OCI-LY3 (cell line): ENCODE measurements at regions not wholly inside any gene's neighbourhood (a gene's known extent, or its start where the extent isn't known, plus 50 kb on each side); places are given as distances from the start of the nearest gene placed in this dataset.

ENCODE experiments used
- H2AFZ ChIP-seq: fragments of 200-600, 300-600 bp; shearing (Covaris generic); 2 replicates; pipeline ENCODE4 v1.6.0; 2014; ENCODE audit warnings: antibody characterized with exemption, low read depth, low read length
- H3K27ac ChIP-seq: fragments of 200-600, 300-600 bp; sonication (generic); 2 replicates; pipeline ENCODE4 v1.5.1; 2014; ENCODE audit warnings: mild to moderate bottlenecking, low read length, moderate library complexity, mixed read lengths
- H3K27me3 ChIP-seq: fragments of 200-600, 300-600 bp; sonication (generic); 2 replicates; pipeline ENCODE4 v1.6.1; 2014; ENCODE audit warnings: low read depth, low read length, mixed read lengths
- H3K36me3 ChIP-seq: fragments of 200-600, 300-600 bp; sonication (generic); replicated peaks from 2 replicates; pipeline ENCODE3; 2014; ENCODE audit warnings: low read depth, low read length, mixed read lengths
- H3K4me1 ChIP-seq: fragments of 300-600, 200-600 bp; sonication (generic); 2 replicates; pipeline ENCODE4 v1.6.1; 2014; ENCODE audit warnings: low read length, mixed read lengths
- H3K4me2 ChIP-seq: fragments of 200-600, 300-600 bp; sonication (generic); 2 replicates; pipeline ENCODE4 v1.6.1; 2014; ENCODE audit warnings: low read length, mixed read lengths
- H3K4me3 ChIP-seq: fragments of 300-600, 200-600 bp; sonication (generic); 2 replicates; pipeline ENCODE4 v1.5.1; 2014; ENCODE audit warnings: antibody characterized with exemption, mild to moderate bottlenecking, low read length, moderate library complexity
- H3K79me2 ChIP-seq: fragments of 300-600, 200-600 bp; shearing (Covaris generic); 2 replicates; pipeline ENCODE4 v1.6.1; 2014; ENCODE audit warnings: mild to moderate bottlenecking, low read length, mixed read lengths
- H3K9ac ChIP-seq: fragments of 300-600, 200-600 bp; shearing (Covaris generic); 2 replicates; pipeline ENCODE4 v1.6.0; 2014; ENCODE audit warnings: mild to moderate bottlenecking, low read length, moderate library complexity
- H3K9me3 ChIP-seq: fragments of 200-600, 300-600 bp; shearing (Covaris generic); 2 replicates; pipeline ENCODE4 v1.6.1; 2014; ENCODE audit warnings: low read length, mixed read lengths; ENCODE audit not compliant: insufficient read depth
- H4K20me1 ChIP-seq: fragments of 200-600, 300-600 bp; sonication (generic); 2 replicates; pipeline ENCODE4 v1.6.1; 2016; ENCODE audit warnings: low read length, mixed read lengths; ENCODE audit not compliant: insufficient read depth
- EZH2phosphoT487 ChIP-seq: fragments of 200-600 bp; shearing (Covaris generic); IDR thresholded peaks from 2 replicates; pipeline ENCODE4 v1.6.1; 2018; ENCODE audit warnings: antibody characterized with exemption, mixed run types, low read depth
- TF ChIP-seq, protein P1 (sequence below): fragments of 200-600, 300-600 bp; sonication (generic); IDR thresholded peaks from 2 replicates; pipeline ENCODE4 v1.5.1; 2014; ENCODE audit warnings: antibody characterized with exemption, low read length, low read depth

GRCh38 chr5:12384005-12384404, 479.8 kb upstream of the CTNND2 start:
- H3K4me2 ChIP-seq = no peak overlapping the region
- no peaks in the 10 kb centered on the region for H3K27me3 ChIP-seq
- no peaks in the 10 kb centered on the region for H3K79me2 ChIP-seq
- no peak overlapping the region for H3K27ac ChIP-seq
- H3K4me1 ChIP-seq = no peaks in the 10 kb centered on the region
- H4K20me1 ChIP-seq = no peaks in the 10 kb centered on the region
- no peak overlapping the region for H2AFZ ChIP-seq
- H3K9me3 ChIP-seq = no peaks in the 10 kb centered on the region
- no peaks in the 10 kb centered on the region for H3K36me3 ChIP-seq
- H3K4me3 ChIP-seq = no peak overlapping the region
- TF ChIP-seq, protein P1, sequence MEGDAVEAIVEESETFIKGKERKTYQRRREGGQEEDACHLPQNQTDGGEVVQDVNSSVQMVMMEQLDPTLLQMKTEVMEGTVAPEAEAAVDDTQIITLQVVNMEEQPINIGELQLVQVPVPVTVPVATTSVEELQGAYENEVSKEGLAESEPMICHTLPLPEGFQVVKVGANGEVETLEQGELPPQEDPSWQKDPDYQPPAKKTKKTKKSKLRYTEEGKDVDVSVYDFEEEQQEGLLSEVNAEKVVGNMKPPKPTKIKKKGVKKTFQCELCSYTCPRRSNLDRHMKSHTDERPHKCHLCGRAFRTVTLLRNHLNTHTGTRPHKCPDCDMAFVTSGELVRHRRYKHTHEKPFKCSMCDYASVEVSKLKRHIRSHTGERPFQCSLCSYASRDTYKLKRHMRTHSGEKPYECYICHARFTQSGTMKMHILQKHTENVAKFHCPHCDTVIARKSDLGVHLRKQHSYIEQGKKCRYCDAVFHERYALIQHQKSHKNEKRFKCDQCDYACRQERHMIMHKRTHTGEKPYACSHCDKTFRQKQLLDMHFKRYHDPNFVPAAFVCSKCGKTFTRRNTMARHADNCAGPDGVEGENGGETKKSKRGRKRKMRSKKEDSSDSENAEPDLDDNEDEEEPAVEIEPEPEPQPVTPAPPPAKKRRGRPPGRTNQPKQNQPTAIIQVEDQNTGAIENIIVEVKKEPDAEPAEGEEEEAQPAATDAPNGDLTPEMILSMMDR = no peak
- TF ChIP-seq EZH2phosphoT487 = no peak
- H3K9ac ChIP-seq = no peak overlapping the region

GRCh38 chr5:12367973-12368372, 463.7 kb upstream of the CTNND2 start:
- Histone ChIP-seq H3K4me2 (no peak overlapping the region), H3K36me3 (no peaks in the 10 kb centered on the region), H3K4me3 (no peak overlapping the region), H3K9ac (no peak overlapping the region), H4K20me1 (no peaks in the 10 kb centered on the region), H3K79me2 (no peaks in the 10 kb centered on the region), H2AFZ (no peak overlapping the region), H3K27me3 (no peaks in the 10 kb centered on the region), H3K4me1 (no peaks in the 10 kb centered on the region), H3K9me3 (no peaks in the 10 kb centered on the region), H3K27ac (no peak overlapping the region)
- TF ChIP-seq, protein P1 = no peak
- no peak for TF ChIP-seq EZH2phosphoT487

GRCh38 chr5:12360218-12360617, 456.0 kb upstream of the CTNND2 start:
- no peak overlapping the region for H3K27ac ChIP-seq
- H3K9me3 ChIP-seq = no peaks in the 10 kb centered on the region
- no peaks in the 10 kb centered on the region for H3K4me1 ChIP-seq
- TF ChIP-seq EZH2phosphoT487 = no peak
- TF ChIP-seq, protein P1 = no peak
- H2AFZ ChIP-seq = no peak overlapping the region
- no peaks in the 10 kb centered on the region for H3K79me2 ChIP-seq
- no peak overlapping the region for H3K4me2 ChIP-seq
- H3K27me3 ChIP-seq = no peaks in the 10 kb centered on the region
- no peaks in the 10 kb centered on the region for H3K36me3 ChIP-seq
- no peaks in the 10 kb centered on the region for H4K20me1 ChIP-seq
- H3K4me3 ChIP-seq = no peak overlapping the region
- no peak overlapping the region for H3K9ac ChIP-seq

DNA sequence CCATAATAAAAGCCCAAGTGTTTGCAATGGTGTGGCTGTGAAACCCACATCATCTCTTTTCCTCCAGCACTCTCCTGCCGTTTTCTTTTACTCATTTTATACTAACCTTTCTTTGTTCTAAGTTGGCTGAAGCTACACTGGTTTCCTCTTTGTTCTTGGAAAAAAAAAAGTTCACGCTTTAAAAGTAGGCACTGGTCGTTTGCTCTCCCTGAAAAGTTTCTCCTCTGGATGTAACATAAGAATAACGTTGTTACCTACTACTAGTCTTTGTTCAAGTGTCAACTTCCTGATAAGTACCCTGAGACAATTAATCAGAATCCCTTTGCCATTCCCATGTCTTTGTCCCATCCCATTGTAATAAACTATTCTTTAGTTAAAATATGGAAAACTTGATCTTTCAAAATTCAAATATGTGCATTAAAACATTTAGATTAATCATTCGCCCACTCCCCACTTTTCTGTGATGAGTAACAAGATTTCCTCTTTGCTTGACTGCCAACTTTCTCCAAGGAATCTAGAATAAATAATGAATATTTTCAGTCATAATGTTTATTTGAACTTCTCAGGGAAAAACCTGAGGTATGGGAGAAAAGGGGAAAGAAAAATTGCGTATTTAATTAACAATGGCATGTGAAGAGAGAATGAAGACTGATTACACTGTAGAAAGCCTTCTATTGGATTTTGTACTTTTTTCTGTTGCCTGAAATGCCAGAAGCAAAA, 454.3 kb upstream of the CTNND2 start:
- Histone ChIP-seq H3K4me1 (no peaks in the 10 kb centered on the region), H3K4me3 (no peak overlapping the region), H3K9ac (no peak overlapping the region), H3K27me3 (no peaks in the 10 kb centered on the region), H3K27ac (no peak overlapping the region), H3K4me2 (no peak overlapping the region), H3K79me2 (no peaks in the 10 kb centered on the region), H3K9me3 (no peaks in the 10 kb centered on the region), H4K20me1 (no peaks in the 10 kb centered on the region), H3K36me3 (no peaks in the 10 kb centered on the region), H2AFZ (no peak overlapping the region)
- TF ChIP-seq, protein P1 = no peak
- no peak for TF ChIP-seq EZH2phosphoT487
